ENCODE measurements at regions not wholly inside any gene's neighbourhood (a gene's known extent, or its start where the extent isn't known, plus 50 kb on each side); places are given as distances from the start of the nearest gene placed in this dataset.

DNA sequence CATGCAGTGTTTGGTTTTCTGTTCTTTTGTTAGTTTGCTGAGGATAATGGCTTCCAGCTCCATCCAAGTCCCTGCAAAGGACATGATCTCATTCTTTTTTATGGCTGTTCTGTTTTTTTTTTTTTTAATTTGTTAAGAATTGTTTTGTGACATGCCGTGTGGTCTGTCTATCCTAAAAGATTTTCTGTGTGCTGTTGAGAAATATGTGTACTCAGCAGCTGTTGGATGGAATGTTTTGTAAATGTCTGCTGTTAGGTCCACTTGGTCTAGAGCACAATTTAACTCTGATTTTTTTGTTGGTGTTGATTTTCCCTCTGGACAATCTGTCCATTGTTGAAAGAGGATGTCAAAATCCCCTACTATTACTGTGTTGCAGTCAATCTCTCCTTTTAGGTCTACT, 80.4 kb upstream of the WDR75 start:
- H3K14ac ChIP-seq (replicated peaks; ENCODE audit: low read depth, low read length) = no peak overlapping the region
- in situ Hi-C loops (cut with MboI; ENCODE audit: low sequenced_read_pairs) = no loop called here
- H2BK20ac ChIP-seq (ENCODE audit: low read depth, low read length) = no peak overlapping the region
- ChIA-PET POLR2A (ENCODE audit: unreplicated experiment) (no interaction called here), CTCF (interaction anchor here (0.7 kb wide), 1 partner anchor 328 kb away, joined by 3 read pairs; no protein-coding TSS in a partner anchor)
- H3K23ac ChIP-seq (ENCODE audit: low read depth, low read length) = no peak overlapping the region
- no peak overlapping the region for H2BK5ac ChIP-seq (ENCODE audit: low read depth, low read length, poor library complexity, severe bottlenecking)
- H4K5ac ChIP-seq (ENCODE audit: low read depth, low read length) = no peak overlapping the region
- WGBS, 2 experiments (ENCODE audit: extremely low coverage in 2 of 2, insufficient read length in 1 of 2) = no CpG with 5 or more reads among the region's 1 CpG
- DNase-seq = no peak
- H3K9me1 ChIP-seq (ENCODE audit: insufficient read depth, low read length) = peaks cover 3% of the 10 kb centered on the region
- no peak overlapping the region for H3K4ac ChIP-seq (ENCODE audit: low read depth, low read length)
- H3K9ac ChIP-seq (ENCODE audit: low read depth, low read length) = no peak overlapping the region
- H3K27ac ChIP-seq (ENCODE audit: insufficient read depth, low read length) = no peak overlapping the region
- no peak overlapping the region for H2BK120ac ChIP-seq (ENCODE audit: low read depth, low read length)
- no peak for TF ChIP-seq RCOR1 (IDR thresholded peaks at IDR 0.05; ENCODE audit: insufficient replicate concordance, low read length)
- no peak for TF ChIP-seq RFX5 (IDR thresholded peaks at IDR 0.05; ENCODE audit: low read depth, low read length)
- no peak for TF ChIP-seq FOS (IDR thresholded peaks at IDR 0.05; ENCODE audit: low read depth, low read length)
- TF ChIP-seq, protein P1, sequence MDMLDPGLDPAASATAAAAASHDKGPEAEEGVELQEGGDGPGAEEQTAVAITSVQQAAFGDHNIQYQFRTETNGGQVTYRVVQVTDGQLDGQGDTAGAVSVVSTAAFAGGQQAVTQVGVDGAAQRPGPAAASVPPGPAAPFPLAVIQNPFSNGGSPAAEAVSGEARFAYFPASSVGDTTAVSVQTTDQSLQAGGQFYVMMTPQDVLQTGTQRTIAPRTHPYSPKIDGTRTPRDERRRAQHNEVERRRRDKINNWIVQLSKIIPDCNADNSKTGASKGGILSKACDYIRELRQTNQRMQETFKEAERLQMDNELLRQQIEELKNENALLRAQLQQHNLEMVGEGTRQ (IDR thresholded peaks at IDR 0.05; ENCODE audit: low read depth, low read length) = no peak
- TF ChIP-seq MXI1 (IDR thresholded peaks at IDR 0.05; ENCODE audit: borderline replicate concordance, low read depth, low read length) = no peak
- TF ChIP-seq CHD1 (IDR thresholded peaks at IDR 0.05; ENCODE audit: low read depth, low read length) = no peak
- TF ChIP-seq, protein P2, sequence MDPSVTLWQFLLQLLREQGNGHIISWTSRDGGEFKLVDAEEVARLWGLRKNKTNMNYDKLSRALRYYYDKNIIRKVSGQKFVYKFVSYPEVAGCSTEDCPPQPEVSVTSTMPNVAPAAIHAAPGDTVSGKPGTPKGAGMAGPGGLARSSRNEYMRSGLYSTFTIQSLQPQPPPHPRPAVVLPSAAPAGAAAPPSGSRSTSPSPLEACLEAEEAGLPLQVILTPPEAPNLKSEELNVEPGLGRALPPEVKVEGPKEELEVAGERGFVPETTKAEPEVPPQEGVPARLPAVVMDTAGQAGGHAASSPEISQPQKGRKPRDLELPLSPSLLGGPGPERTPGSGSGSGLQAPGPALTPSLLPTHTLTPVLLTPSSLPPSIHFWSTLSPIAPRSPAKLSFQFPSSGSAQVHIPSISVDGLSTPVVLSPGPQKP (IDR thresholded peaks at IDR 0.05; ENCODE audit: borderline replicate concordance, low read depth, low read length) = no peak
- no peak for TF ChIP-seq MAFK (IDR thresholded peaks at IDR 0.05; ENCODE audit: low read depth, low read length)
- TF ChIP-seq BHLHE40 (IDR thresholded peaks at IDR 0.05; ENCODE audit: low read depth, low read length) = no peak
- TF ChIP-seq NFE2L2 (IDR thresholded peaks at IDR 0.05; ENCODE audit: low read depth, low read length) = no peak
- no peak for TF ChIP-seq POLR2A (IDR thresholded peaks at IDR 0.05; ENCODE audit: low read depth, low read length)
- no peak for TF ChIP-seq CEBPB (IDR thresholded peaks at IDR 0.05; ENCODE audit: low read depth, low read length)
- H3K9me3 ChIP-seq (ENCODE audit: control insufficient read depth, insufficient read depth, low read length) = no peaks in the 10 kb centered on the region
- H3K4me2 ChIP-seq (ENCODE audit: low read depth, low read length) = no peak overlapping the region
- H3K4me3 ChIP-seq (ENCODE audit: insufficient read depth, low read depth, low read length) = no peak overlapping the region
- H4K91ac ChIP-seq (ENCODE audit: insufficient read depth, low read depth, low read length) = no peak overlapping the region
- no peak for ATAC-seq (ENCODE audit: low read depth)
- dilution Hi-C loops (cut with HindIII; ENCODE audit: low sequenced_read_pairs, unreplicated experiment) = no loop called here
- no peaks in the 10 kb centered on the region for H3K36me3 ChIP-seq (ENCODE audit: control insufficient read depth, insufficient read depth, low read length)
- H2AFZ ChIP-seq (replicated peaks; ENCODE audit: low read length, poor library complexity) = no peak overlapping the region
- intact Hi-C loops (cut with micrococcal nuclease) = no loop called here
- no peak overlapping the region for H2AK5ac ChIP-seq (ENCODE audit: low read depth, low read length)
- H3K79me1 ChIP-seq (ENCODE audit: low read depth in 1 of 2, low read length in 2 of 2) = no peaks in the 10 kb centered on the region
- no peak overlapping the region for H3K18ac ChIP-seq (ENCODE audit: low read depth, low read length)
- H3K27me3 ChIP-seq (ENCODE audit: control insufficient read depth, insufficient read depth, low read length) = no peaks in the 10 kb centered on the region
- H3K4me1 ChIP-seq (ENCODE audit: control insufficient read depth, insufficient read depth, low read length) = no peaks in the 10 kb centered on the region
- no peak overlapping the region for H4K8ac ChIP-seq (ENCODE audit: low read depth in 2 of 2, low read length in 2 of 2)
- H2AK9ac ChIP-seq (replicated peaks; ENCODE audit: low read depth, low read length, poor library complexity) = no peak overlapping the region
- no peak overlapping the region for H3K56ac ChIP-seq (ENCODE audit: extremely low read depth, insufficient read depth, low read length)
- no peak overlapping the region for H2BK15ac ChIP-seq (ENCODE audit: low read depth, low read length)
- BruUV-seq (replicated peaks) = no TSS peak
- no peaks in the 10 kb centered on the region for H4K20me1 ChIP-seq (ENCODE audit: insufficient read depth, low read length)

Data from IMR-90 (cell line).